Body of pancreas (tissue), 4 donors: ENCODE measurements at regions not wholly inside any gene's neighbourhood (a gene's known extent, or its start where the extent isn't known, plus 50 kb on each side); places are given as distances from the start of the nearest gene placed in this dataset.

Experiments used
- ATAC-seq: fragments of 150-250 bp; one replicate; pipeline ENCODE4 v1.9.1; 2016
- DNase-seq, 4 donors: peaks; one replicate each; pipeline ENCODE4 v3.0.0-alpha.2; 2019
- H3K27ac ChIP-seq, 4 donors: fragments of 200-600 bp; sonication (generic); 1 replicate in 3 of 4; 2 replicates in 1 of 4; pipeline versions ENCODE4 v1.5.1 to v1.6.1; 2016 to 2019; ENCODE audit warnings: mild to moderate bottlenecking in 1 of 4, mixed read lengths in 1 of 4, moderate library complexity in 1 of 4
- H3K27me3 ChIP-seq, 2 donors: fragments of 200-600 bp; sonication (generic); one replicate each; pipeline ENCODE4 v1.6.0; 2016; ENCODE audit warnings: mild to moderate bottlenecking in 1 of 2
- H3K36me3 ChIP-seq, 2 donors: fragments of 200-600 bp; sonication (generic); replicated peaks in 1 of 2; 2 replicates each; pipeline ENCODE4 v1.5.1; 2016; ENCODE audit warnings: low read depth in 2 of 2; ENCODE audit not compliant: insufficient read depth in 1 of 2
- H3K4me1 ChIP-seq: fragments of 200-600 bp; sonication (generic); one replicate; pipeline ENCODE4 v1.6.0; 2016
- H3K4me3 ChIP-seq, 2 donors: fragments of 200-600 bp; sonication (generic); 1 replicate in 1 of 2; 2 replicates in 1 of 2; pipeline ENCODE4 v1.5.1; 2016 to 2019
- H3K9me3 ChIP-seq, 3 donors: fragments of 200-600 bp; sonication (generic); 1 replicate in 2 of 3; 2 replicates in 1 of 3; pipeline ENCODE4 v1.5.1; 2016
- CTCF ChIP-seq, 7 experiments: fragments of 450-650 bp in 4 of 7; fragments of 200-600 bp in 3 of 7; sonication (generic) in 3 of 7; IDR thresholded peaks; one replicate each; pipeline ENCODE4 v1.5.1; 2016 to 2019; ENCODE audit warnings: antibody characterized with exemption in 7 of 7
- POLR2A ChIP-seq, 3 donors: fragments of 450-650 bp; IDR thresholded peaks; one replicate each; pipeline ENCODE4 v1.6.1; 2016; ENCODE audit warnings: antibody characterized with exemption in 3 of 3, mild to moderate bottlenecking in 2 of 3
- WGBS, 2 donors: methylation state at CpG; one replicate each; pipeline ENCODE4 v1.1.5; 2017; 5-methylcytosine and 5-hydroxymethylcytosine counted together
- intact Hi-C: fragments of 100-400 bp; cut with DNase I; formaldehyde crosslinking; loops from one replicate; pipeline ENCODE4 v1.15.1; 2023

DNA sequence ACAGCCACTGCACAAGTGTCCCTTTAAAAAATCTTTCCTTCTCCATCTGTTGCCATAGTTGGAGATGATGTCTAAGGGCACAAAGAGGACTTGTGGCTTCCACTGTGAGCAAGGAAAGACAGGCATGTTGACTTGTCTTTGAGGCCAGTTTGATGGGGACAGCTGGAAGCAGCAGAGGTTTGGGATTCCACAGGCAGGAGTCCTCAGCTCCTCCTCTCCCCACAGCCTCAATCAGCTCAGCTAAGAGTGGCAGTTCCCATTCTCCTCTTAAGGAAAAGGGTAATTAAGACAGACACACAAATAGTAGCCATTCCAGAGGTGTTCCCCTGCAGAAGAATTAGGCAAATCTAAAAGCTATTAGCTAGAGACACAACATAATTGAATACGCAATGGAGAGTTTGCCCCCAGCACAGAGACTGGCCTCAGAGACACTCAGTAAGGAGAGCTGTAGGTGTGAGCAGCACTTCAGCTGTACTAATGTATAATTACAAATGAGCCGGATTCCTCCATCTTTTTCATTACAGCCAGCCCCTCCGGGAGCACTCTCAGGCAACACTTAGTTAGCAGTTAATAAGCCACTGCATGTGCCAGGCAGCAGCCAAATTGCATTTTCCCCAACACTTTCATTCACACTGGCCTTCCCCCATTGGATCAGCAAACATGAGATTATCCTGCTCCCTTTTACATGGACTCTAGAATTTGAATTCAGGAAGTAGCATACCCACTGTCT is 434.0 kb downstream of the FOXO1 start:
- no peak for DNase-seq
- H3K27me3 ChIP-seq: no peaks in the 10 kb centered on the region
- intact Hi-C loops: no loop called here
- H3K27ac ChIP-seq: no peak overlapping the region
- TF ChIP-seq CTCF (IDR thresholded peaks at IDR 0.05) (no peak), POLR2A (IDR thresholded peaks at IDR 0.05) (no peak)
- H3K4me3 ChIP-seq: no peak overlapping the region
- no peak for ATAC-seq
- H3K4me1 ChIP-seq: no peaks in the 10 kb centered on the region
- no peaks in the 10 kb centered on the region for H3K36me3 ChIP-seq
- no peaks in the 10 kb centered on the region for H3K9me3 ChIP-seq
- 89 to 92% methylated on average over 3 of the region's 3 CpGs for WGBS, 2 donors

DNA sequence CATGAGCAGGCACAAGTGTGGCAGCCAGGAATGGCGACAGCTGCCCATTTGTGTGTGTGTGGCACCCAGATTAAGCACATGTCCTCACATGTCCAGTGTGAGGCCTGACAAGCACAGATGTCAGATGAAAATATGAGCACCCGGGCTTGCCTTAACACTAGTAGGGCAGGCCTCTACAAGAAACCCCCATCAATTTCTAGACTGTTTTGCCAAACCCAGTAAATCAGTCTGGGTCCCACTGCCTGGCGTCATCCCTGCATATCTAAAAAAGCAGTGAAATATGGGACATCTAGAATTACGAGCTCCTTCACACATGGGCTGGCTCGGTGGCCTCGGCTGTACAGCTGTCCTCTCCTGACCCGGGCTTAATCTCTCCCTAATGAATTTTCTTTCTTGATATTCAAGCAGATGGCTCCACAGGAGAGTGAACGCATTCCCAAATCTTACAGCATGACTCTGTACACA is 432.7 kb downstream of the FOXO1 start:
- H3K27ac ChIP-seq: no peak overlapping the region
- H3K9me3 ChIP-seq: no peaks in the 10 kb centered on the region
- H3K4me3 ChIP-seq: no peak overlapping the region
- no peaks in the 10 kb centered on the region for H3K4me1 ChIP-seq
- WGBS, 2 donors: 88 to 91% methylated on average over 8 of the region's 8 CpGs
- H3K36me3 ChIP-seq: no peaks in the 10 kb centered on the region
- DNase-seq (peak in 2 of 4 donors; percentile 18 to 27), ATAC-seq (peak; percentile 23)
- no peak for TF ChIP-seq CTCF (IDR thresholded peaks at IDR 0.05)
- no peak for TF ChIP-seq POLR2A (IDR thresholded peaks at IDR 0.05)
- no peaks in the 10 kb centered on the region for H3K27me3 ChIP-seq
- intact Hi-C loops: no loop called here

GRCh38 chr13:40235160-40235796 is 431.2 kb downstream of the FOXO1 start:
- 78 to 79% methylated on average over 6 of the region's 6 CpGs for WGBS, 2 donors

GRCh38 chr13:40236566-40237168 is 429.8 kb downstream of the FOXO1 start:
- intact Hi-C loops: no loop called here
- H3K9me3 ChIP-seq: no peaks in the 10 kb centered on the region
- DNase-seq (peak in 3 of 4 donors; percentile 19 to 44 (median 28)), ATAC-seq (peak; percentile 39)
- H3K27me3 ChIP-seq: no peaks in the 10 kb centered on the region
- H3K4me1 ChIP-seq: no peaks in the 10 kb centered on the region
- H3K27ac ChIP-seq: peak overlapping the region in 1 of 4 donors; percentile 22
- no peak overlapping the region for H3K4me3 ChIP-seq
- TF ChIP-seq POLR2A (IDR thresholded peaks at IDR 0.05) (no peak), CTCF (IDR thresholded peaks at IDR 0.05) (no peak)
- 76 to 78% methylated on average over 11 to 12 of the region's 12 CpGs for WGBS, 2 donors
- no peaks in the 10 kb centered on the region for H3K36me3 ChIP-seq

More at GRCh38 chr13:40235160-40235796, 431.2 kb downstream of the FOXO1 start:
- H3K27me3 ChIP-seq: no peaks in the 10 kb centered on the region
- intact Hi-C loops: no loop called here
- H3K36me3 ChIP-seq: no peaks in the 10 kb centered on the region
- no peaks in the 10 kb centered on the region for H3K9me3 ChIP-seq
- TF ChIP-seq CTCF (IDR thresholded peaks at IDR 0.05): no peak
- no peak for TF ChIP-seq POLR2A (IDR thresholded peaks at IDR 0.05)
- no peak overlapping the region for H3K4me3 ChIP-seq
- H3K4me1 ChIP-seq: no peaks in the 10 kb centered on the region
- no peak overlapping the region for H3K27ac ChIP-seq
- DNase-seq (no peak), ATAC-seq (no peak)
